ENCODE measurements at regions not wholly inside any gene's neighbourhood (a gene's known extent, or its start where the extent isn't known, plus 50 kb on each side); places are given as distances from the start of the nearest gene placed in this dataset.
"Not testable (repeated sequence)": the region's sequence is repeated elsewhere in the genome, so short reads cannot be mapped to it uniquely, and the experiment has no call there.

DNA sequence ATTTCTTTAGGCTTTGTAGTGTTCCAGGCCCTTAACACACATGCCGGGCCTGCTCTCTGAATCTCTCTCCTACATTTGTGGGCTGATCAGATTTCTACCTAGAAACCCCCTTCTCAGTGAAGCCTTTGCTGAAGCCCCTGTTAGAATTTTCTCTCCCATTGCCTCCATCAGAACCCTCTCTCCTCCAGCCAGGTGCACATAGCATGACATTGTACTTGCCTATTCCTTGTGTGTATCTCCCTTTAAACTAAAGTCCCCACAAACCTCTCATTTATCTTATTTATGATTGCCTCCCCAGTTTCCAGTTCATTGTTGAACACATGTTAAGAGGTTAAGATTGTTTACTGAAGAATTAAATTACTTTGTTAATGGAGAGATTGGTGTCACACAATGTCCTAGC lies 325.5 kb upstream of the CITED2 start:
- H3K27ac ChIP-seq = no peak overlapping the region
- intact Hi-C loops (cut with DNase I; ENCODE audit: low total_unique reads) = no loop called here
- no peak for TF ChIP-seq CTCF (IDR thresholded peaks at IDR 0.05)
- no peaks in the 10 kb centered on the region for H3K36me3 ChIP-seq (ENCODE audit: low read depth, missing control alignments)
- H3K4me3 ChIP-seq = no peak overlapping the region
- WGBS, 2 donors = 92 to 96% methylated on average over 1 of the region's 1 CpG
- H3K9me3 ChIP-seq = no peaks in the 10 kb centered on the region
- no peaks in the 10 kb centered on the region for H3K27me3 ChIP-seq
- no peak for DNase-seq
- no peaks in the 10 kb centered on the region for H3K4me1 ChIP-seq

DNA sequence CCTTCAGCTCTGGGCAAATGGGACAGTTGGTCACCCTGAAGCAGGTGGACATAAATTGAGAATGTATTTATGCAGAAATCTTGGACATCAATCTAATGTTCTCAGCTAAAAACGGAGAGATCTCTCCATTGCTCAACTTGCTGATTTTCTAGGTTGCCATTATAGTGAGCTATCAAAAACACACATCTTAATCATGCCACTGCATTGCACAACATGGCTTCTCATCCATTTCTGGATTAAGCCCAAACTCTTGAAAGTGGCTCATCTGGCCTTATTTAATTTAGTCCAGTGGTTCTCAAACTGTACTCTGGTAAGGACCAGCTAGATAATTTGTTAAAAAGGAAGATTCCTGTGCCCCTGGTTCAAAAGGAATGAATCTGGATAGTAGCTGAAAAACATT lies 324.9 kb upstream of the CITED2 start:
- H3K4me1 ChIP-seq = no peaks in the 10 kb centered on the region
- no peaks in the 10 kb centered on the region for H3K27me3 ChIP-seq
- no peak overlapping the region for H3K27ac ChIP-seq
- 54 to 68% methylated on average over 1 of the region's 1 CpG for WGBS, 2 donors
- TF ChIP-seq POLR2A (IDR thresholded peaks at IDR 0.05) (no peak), CTCF (IDR thresholded peaks at IDR 0.05) (no peak)
- no peak overlapping the region for H3K4me3 ChIP-seq
- no peaks in the 10 kb centered on the region for H3K9me3 ChIP-seq
- no peaks in the 10 kb centered on the region for H3K36me3 ChIP-seq (ENCODE audit: low read depth, missing control alignments)
- no peak for DNase-seq
- intact Hi-C loops (cut with DNase I; ENCODE audit: low total_unique reads) = no loop called here

GRCh38 chr6:139698526-139699176 lies 324.2 kb upstream of the CITED2 start:
- no peaks in the 10 kb centered on the region for H3K27me3 ChIP-seq
- no peaks in the 10 kb centered on the region for H3K9me3 ChIP-seq
- H3K4me1 ChIP-seq = no peaks in the 10 kb centered on the region
- 80 to 84% methylated on average over 3 of the region's 3 CpGs for WGBS, 2 donors
- DNase-seq = no peak
- no peaks in the 10 kb centered on the region for H3K36me3 ChIP-seq (ENCODE audit: low read depth, missing control alignments)
- intact Hi-C loops (cut with DNase I; ENCODE audit: low total_unique reads) = no loop called here
- TF ChIP-seq CTCF (IDR thresholded peaks at IDR 0.05) = no peak
- TF ChIP-seq POLR2A (IDR thresholded peaks at IDR 0.05) = no peak
- H3K4me3 ChIP-seq = peak overlapping the region in 1 of 2 donors; percentile 23
- H3K27ac ChIP-seq = no peak overlapping the region

DNA sequence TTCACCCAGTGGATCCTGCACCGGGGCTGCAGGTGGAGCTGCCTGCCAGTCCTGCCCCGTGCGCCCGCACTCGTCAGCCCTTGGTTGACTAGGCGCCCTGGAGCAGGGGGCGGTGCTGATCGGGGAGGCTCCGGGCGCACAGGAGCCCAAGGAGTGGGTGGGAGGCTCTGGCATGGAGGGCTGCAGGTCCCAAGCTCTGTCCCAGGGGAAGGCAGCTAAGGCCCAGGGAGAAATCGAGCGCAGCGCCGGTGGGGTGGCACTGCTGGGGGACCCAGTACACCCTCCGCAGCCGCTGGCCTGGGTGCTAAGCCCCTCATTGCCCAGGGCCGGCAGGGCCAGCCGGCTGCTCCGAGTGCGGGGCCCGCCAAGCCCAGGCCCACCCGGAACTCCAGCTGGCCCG lies 323.4 kb upstream of the CITED2 start:
- H3K27me3 ChIP-seq; intact Hi-C loops (cut with DNase I; ENCODE audit: low total_unique reads); H3K9me3 ChIP-seq; H3K27ac ChIP-seq; DNase-seq; H3K36me3 ChIP-seq (ENCODE audit: low read depth, missing control alignments); H3K4me1 ChIP-seq: not testable (repeated sequence)
- H3K4me3 ChIP-seq = peak overlapping the region in 1 of 2 donors; percentile 23
- 62 to 84% methylated on average over 9 to 13 of the region's 23 CpGs for WGBS, 2 donors

DNA sequence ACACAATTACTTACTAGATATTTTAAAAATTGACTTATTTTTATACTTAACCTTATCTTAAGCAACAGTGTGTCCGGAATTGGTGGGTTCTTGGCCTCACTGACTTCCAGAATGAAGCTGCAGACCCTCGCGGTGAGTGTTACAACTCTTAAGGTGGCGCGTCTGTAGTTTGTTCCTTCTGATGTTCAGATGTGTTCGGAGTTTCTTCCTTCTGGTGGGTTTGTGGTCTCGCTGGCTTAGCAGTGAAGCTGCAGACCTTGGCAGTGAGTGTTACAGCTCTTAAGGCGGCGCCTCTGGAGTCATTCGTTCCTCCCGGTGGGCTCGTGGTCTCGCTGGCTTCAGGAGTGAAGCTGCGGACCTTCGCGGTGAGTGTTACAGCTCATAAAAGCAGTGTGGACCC lies 322.5 kb upstream of the CITED2 start:
- H3K27me3 ChIP-seq; intact Hi-C loops (cut with DNase I; ENCODE audit: low total_unique reads); H3K27ac ChIP-seq; DNase-seq; H3K9me3 ChIP-seq; H3K4me1 ChIP-seq; H3K36me3 ChIP-seq (ENCODE audit: low read depth, missing control alignments): not testable (repeated sequence)
- peak overlapping the region in 1 of 2 donors; percentile 8 for H3K4me3 ChIP-seq
- WGBS, 2 donors = 84 to 90% methylated on average over 16 of the region's 16 CpGs

DNA sequence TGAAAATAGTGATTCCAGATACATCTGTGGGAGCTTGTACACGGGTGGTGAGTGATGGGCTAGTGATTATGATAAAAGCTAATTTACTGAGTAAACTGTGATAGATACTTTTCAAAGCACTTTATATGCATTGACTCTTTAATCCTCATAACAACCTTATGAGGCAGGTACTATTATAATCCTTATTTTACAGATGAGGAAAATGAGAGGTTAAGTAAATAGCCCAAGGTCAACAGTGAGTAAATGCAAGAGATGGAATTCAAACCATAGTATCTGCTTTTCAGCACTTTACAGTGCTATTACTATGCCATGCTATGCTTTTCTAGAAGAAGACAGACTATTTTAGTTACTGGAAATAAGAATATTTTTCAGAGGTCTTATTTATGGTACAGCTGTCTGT lies 320.9 kb upstream of the CITED2 start:
- Histone ChIP-seq H3K4me1 (no peaks in the 10 kb centered on the region), H3K9me3 (no peaks in the 10 kb centered on the region), H3K36me3 (ENCODE audit: low read depth, missing control alignments) (no peaks in the 10 kb centered on the region), H3K27ac (no peak overlapping the region), H3K4me3 (no peak overlapping the region), H3K27me3 (no peaks in the 10 kb centered on the region)
- TF ChIP-seq POLR2A (IDR thresholded peaks at IDR 0.05) = no peak
- TF ChIP-seq CTCF (IDR thresholded peaks at IDR 0.05) = no peak
- intact Hi-C loops (cut with DNase I; ENCODE audit: low total_unique reads) = no loop called here
- 81 to 96% methylated on average over 1 of the region's 1 CpG for WGBS, 2 donors
- no peak for DNase-seq
